ENCODE measurements at regions not wholly inside any gene's neighbourhood (a gene's known extent, or its start where the extent isn't known, plus 50 kb on each side); places are given as distances from the start of the nearest gene placed in this dataset.
A peak's percentile ranks its signal among the peaks of the same experiment; 100 is the strongest.
"Not testable (repeated sequence)": the region's sequence is repeated elsewhere in the genome, so short reads cannot be mapped to it uniquely, and the experiment has no call there.

- DNase-seq (ENCODE audit: low spot score): no peak
- in situ Hi-C loops (cut with HindIII; ENCODE audit: low sequenced_read_pairs): no loop called here
These were observed 159.8 kb downstream of the DPY19L2 start for GRCh38 chr12:63508543-63508942.

GRCh38 chr12:63499567-63499966, 168.7 kb downstream of the DPY19L2 start:
- in situ Hi-C loops (cut with HindIII; ENCODE audit: low sequenced_read_pairs): no loop called here
- no peak for DNase-seq (ENCODE audit: low spot score)

GRCh38 chr12:63498239-63498638, 170.1 kb downstream of the DPY19L2 start:
- in situ Hi-C loops (cut with HindIII; ENCODE audit: low sequenced_read_pairs): no loop called here
- no peak for DNase-seq (ENCODE audit: low spot score)

GRCh38 chr12:63496654-63497053, 171.6 kb downstream of the DPY19L2 start:
- in situ Hi-C loops (cut with HindIII; ENCODE audit: low sequenced_read_pairs): no loop called here
- no peak for DNase-seq (ENCODE audit: low spot score)

- in situ Hi-C loops (cut with HindIII; ENCODE audit: low sequenced_read_pairs): no loop called here
- no peak for DNase-seq (ENCODE audit: low spot score)
These were observed 172.3 kb downstream of the DPY19L2 start for GRCh38 chr12:63495974-63496373.

GRCh38 chr12:63493357-63493756, 174.9 kb downstream of the DPY19L2 start:
- DNase-seq (ENCODE audit: low spot score); in situ Hi-C loops (cut with HindIII; ENCODE audit: low sequenced_read_pairs): not testable (repeated sequence)

GRCh38 chr12:63480186-63480585, 188.1 kb downstream of the DPY19L2 start:
- no peak for DNase-seq (ENCODE audit: low spot score)
- in situ Hi-C loops (cut with HindIII; ENCODE audit: low sequenced_read_pairs): no loop called here

- in situ Hi-C loops (cut with HindIII; ENCODE audit: low sequenced_read_pairs): no loop called here
- DNase-seq (ENCODE audit: low spot score): no peak
These were observed 198.1 kb downstream of the DPY19L2 start for GRCh38 chr12:63470161-63470560.

- in situ Hi-C loops (cut with HindIII; ENCODE audit: low sequenced_read_pairs): no loop called here
These were observed 200.3 kb downstream of the DPY19L2 start for GRCh38 chr12:63467951-63468350.

GRCh38 chr12:63457857-63458256, 210.4 kb downstream of the DPY19L2 start:
- in situ Hi-C loops (cut with HindIII; ENCODE audit: low sequenced_read_pairs): no loop called here
- no peak for DNase-seq (ENCODE audit: low spot score)

More at GRCh38 chr12:63467951-63468350, 200.3 kb downstream of the DPY19L2 start:
- no peak for DNase-seq (ENCODE audit: low spot score)

- in situ Hi-C loops (cut with HindIII; ENCODE audit: low sequenced_read_pairs): no loop called here
- DNase-seq (ENCODE audit: low spot score): no peak
These were observed 210.9 kb downstream of the DPY19L2 start for GRCh38 chr12:63457428-63457827.

GRCh38 chr12:63450816-63451215, 217.5 kb downstream of the DPY19L2 start:
- DNase-seq (ENCODE audit: low spot score): no peak
- in situ Hi-C loops (cut with HindIII; ENCODE audit: low sequenced_read_pairs): no loop called here

- no peak for DNase-seq (ENCODE audit: low spot score)
- in situ Hi-C loops (cut with HindIII; ENCODE audit: low sequenced_read_pairs): no loop called here
These were observed 218.0 kb downstream of the DPY19L2 start for GRCh38 chr12:63450334-63450733.

GRCh38 chr12:63445224-63445880, 222.9 kb downstream of the DPY19L2 start:
- in situ Hi-C loops (cut with HindIII; ENCODE audit: low sequenced_read_pairs): no loop called here
- DNase-seq (ENCODE audit: low spot score): no peak

GRCh38 chr12:63440048-63440447, 228.2 kb downstream of the DPY19L2 start:
- no peak for DNase-seq (ENCODE audit: low spot score)
- in situ Hi-C loops (cut with HindIII; ENCODE audit: low sequenced_read_pairs): no loop called here

GRCh38 chr12:63434384-63434783, 233.9 kb downstream of the DPY19L2 start:
- in situ Hi-C loops (cut with HindIII; ENCODE audit: low sequenced_read_pairs); DNase-seq (ENCODE audit: low spot score): not testable (repeated sequence)

GRCh38 chr12:63427969-63428368, 240.3 kb downstream of the DPY19L2 start:
- DNase-seq (ENCODE audit: low spot score); in situ Hi-C loops (cut with HindIII; ENCODE audit: low sequenced_read_pairs): not testable (repeated sequence)

- in situ Hi-C loops (cut with HindIII; ENCODE audit: low sequenced_read_pairs); DNase-seq (ENCODE audit: low spot score): not testable (repeated sequence)
These were observed 241.3 kb downstream of the DPY19L2 start for GRCh38 chr12:63427029-63427428.

- DNase-seq (ENCODE audit: low spot score): no peak
- in situ Hi-C loops (cut with HindIII; ENCODE audit: low sequenced_read_pairs): no loop called here
These were observed 243.6 kb downstream of the DPY19L2 start for GRCh38 chr12:63424671-63425070.

GRCh38 chr12:63423839-63424238, 244.5 kb downstream of the DPY19L2 start:
- in situ Hi-C loops (cut with HindIII; ENCODE audit: low sequenced_read_pairs): no loop called here
- DNase-seq (ENCODE audit: low spot score): no peak

GRCh38 chr12:63420206-63420644, 248.1 kb downstream of the DPY19L2 start:
- in situ Hi-C loops (cut with HindIII; ENCODE audit: low sequenced_read_pairs): no loop called here
- DNase-seq (ENCODE audit: low spot score): peak; percentile 25

Data from G401 (cell line).